ENCODE measurements at regions not wholly inside any gene's neighbourhood (a gene's known extent, or its start where the extent isn't known, plus 50 kb on each side); places are given as distances from the start of the nearest gene placed in this dataset.

DNA sequence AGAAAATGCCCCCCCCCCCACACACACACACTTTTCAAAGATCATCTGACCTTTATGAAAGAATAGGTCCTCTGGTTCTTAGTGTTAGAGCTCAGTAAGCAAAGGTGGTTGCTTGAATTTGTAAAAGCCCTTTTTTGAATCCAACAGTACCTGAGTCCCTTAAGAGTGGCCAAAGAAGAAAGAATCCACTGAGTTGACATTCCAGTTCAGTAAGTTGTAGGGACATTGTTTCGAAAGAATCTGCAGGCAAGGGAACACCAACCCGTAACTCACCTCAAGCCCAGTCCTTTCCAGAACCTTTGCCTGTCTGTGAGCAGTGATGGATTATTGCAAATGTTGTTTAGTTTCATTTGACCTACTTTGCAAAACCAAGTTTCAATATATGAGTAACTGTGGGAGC lies 64.2 kb upstream of the MAP3K4 start:
- H3K27me3 ChIP-seq (ENCODE audit: control insufficient read depth in 1 of 2, insufficient read depth in 2 of 2, low read length in 2 of 2) = peaks cover 0 to 12% of the 10 kb centered on the region in 2 experiments; a peak in 3 of 5 replicates

More for the DNA sequence above, 64.2 kb upstream of the MAP3K4 start:
- H3K4me2 ChIP-seq (ENCODE audit: low read depth, low read length) = no peak overlapping the region
- in situ Hi-C loops (cut with HindIII; ENCODE audit: extremely low pct_ligation_motif_present, low pct_unique_long_range_greater_than_20kb) (no loop called here), intact Hi-C loops (cut with micrococcal nuclease; ENCODE audit: unreplicated experiment) (no loop called here)
- H3K9ac ChIP-seq (ENCODE audit: insufficient read depth, low read depth, low read length) = no peak overlapping the region
- no TSS peak for BruUV-seq (replicated peaks)
- H3K4me3 ChIP-seq (replicated peaks in 1 of 3; ENCODE audit: insufficient read depth in 1 of 3, low read depth in 2 of 3, low read length in 3 of 3) = no peak overlapping the region
- H3K79me2 ChIP-seq (ENCODE audit: insufficient read depth, low read length) = no peaks in the 10 kb centered on the region
- ATAC-seq = no peak
- no peak overlapping the region for H2AFZ ChIP-seq (ENCODE audit: low read length)
- POLR2A ChIA-PET = no interaction called here
- TF ChIP-seq ZNF33B (CRISPR knock-in tag; IDR thresholded peaks at IDR 0.05) (no peak), PHB2 (IDR thresholded peaks at IDR 0.05; ENCODE audit: partially characterized antibody) (no peak), TEAD2 (CRISPR knock-in tag; IDR thresholded peaks at IDR 0.05) (no peak), BRCA1 (CRISPR knock-in tag; IDR thresholded peaks at IDR 0.05) (no peak), THAP8 (CRISPR knock-in tag; IDR thresholded peaks at IDR 0.05; ENCODE audit: borderline replicate concordance) (no peak), CSRNP1 (CRISPR knock-in tag; IDR thresholded peaks at IDR 0.05) (no peak), HNRNPL (IDR thresholded peaks at IDR 0.05; ENCODE audit: low read depth, low read length) (no peak), BHLHE40 (IDR thresholded peaks at IDR 0.05; ENCODE audit: low read length) (no peak), SUZ12 (IDR thresholded peaks at IDR 0.05; ENCODE audit: low read depth, low read length) (no peak)
- no peak overlapping the region for H3K27ac ChIP-seq (ENCODE audit: extremely low read length, insufficient read depth, low read length)
- no peaks in the 10 kb centered on the region for H3K36me3 ChIP-seq (replicated peaks in 1 of 2; ENCODE audit: control insufficient read depth in 1 of 2, insufficient read depth in 2 of 2, low read length in 2 of 2)
- H3K4me1 ChIP-seq (ENCODE audit: insufficient read depth, low read length) = peaks cover 10% of the 10 kb centered on the region
- no peaks in the 10 kb centered on the region for H3K9me3 ChIP-seq (ENCODE audit: low read length)
- H4K20me1 ChIP-seq (ENCODE audit: insufficient read depth, low read length) = no peaks in the 10 kb centered on the region
- WGBS (ENCODE audit: low lambda C conversion rate) = 23% methylated on average over 2 of the region's 2 CpGs
- CTCF ChIA-PET (ENCODE audit: low intra/inter-chr PET ratio, low total read pairs) = no interaction called here
- DNase-seq (ENCODE audit: low spot score) = no peak
- FAIRE-seq = no peak

All from HepG2 (cell line).